Stomach (tissue), 4 donors: ENCODE measurements at regions not wholly inside any gene's neighbourhood (a gene's known extent, or its start where the extent isn't known, plus 50 kb on each side); places are given as distances from the start of the nearest gene placed in this dataset.

ENCODE experiments used
- EP300 ChIP-seq: sonication (generic); formaldehyde crosslinking; IDR thresholded peaks from one replicate; pipeline ENCODE4 v1.6.1; 2017; ENCODE audit warnings: antibody characterized with exemption
- POLR2A ChIP-seq, 4 donors: fragments of 450-650 bp; IDR thresholded peaks; one replicate each; pipeline ENCODE4 v1.6.1; 2016; ENCODE audit warnings: antibody characterized with exemption in 4 of 4, control low read depth in 2 of 4, mild to moderate bottlenecking in 1 of 4, moderate library complexity in 1 of 4
- POLR2AphosphoS5 ChIP-seq, 3 donors: sonication (generic); formaldehyde crosslinking; IDR thresholded peaks; one replicate each; pipeline ENCODE4 v1.6.1; 2016; ENCODE audit warnings: antibody characterized with exemption in 3 of 3
- TF ChIP-seq, protein P1 (sequence below), 7 experiments: fragments of 450-650 bp in 4 of 7; fragments of 200-600 bp in 3 of 7; sonication (generic) in 3 of 7; IDR thresholded peaks; one replicate each; pipeline ENCODE4 v1.5.1; 2016 to 2019; ENCODE audit warnings: antibody characterized with exemption in 7 of 7, control low read depth in 2 of 7, mild to moderate bottlenecking in 1 of 7

DNA sequence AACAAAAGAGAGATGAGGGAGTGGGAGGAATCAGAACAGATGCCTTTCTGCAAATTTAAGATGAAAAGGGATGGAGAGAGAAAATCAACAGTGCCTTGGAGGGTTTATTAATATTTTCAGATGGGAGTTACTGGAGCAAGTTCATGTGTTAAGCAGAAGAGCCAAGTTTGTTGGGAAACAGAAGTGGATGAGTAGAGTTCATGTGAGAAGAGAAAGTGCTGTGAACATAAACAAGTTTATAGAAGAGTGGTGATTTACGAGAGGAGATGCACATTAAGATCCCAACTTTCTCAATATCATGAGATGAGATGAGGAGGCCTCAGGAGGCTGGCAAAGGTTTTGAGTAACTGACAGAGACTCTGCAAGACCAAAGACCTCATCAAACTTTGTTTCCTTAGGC, 274.1 kb upstream of the HTR2A start:
- TF ChIP-seq POLR2AphosphoS5 (IDR thresholded peaks at IDR 0.05) (no peak), POLR2A (IDR thresholded peaks at IDR 0.05) (no peak), EP300 (no peak)
- TF ChIP-seq, protein P1, sequence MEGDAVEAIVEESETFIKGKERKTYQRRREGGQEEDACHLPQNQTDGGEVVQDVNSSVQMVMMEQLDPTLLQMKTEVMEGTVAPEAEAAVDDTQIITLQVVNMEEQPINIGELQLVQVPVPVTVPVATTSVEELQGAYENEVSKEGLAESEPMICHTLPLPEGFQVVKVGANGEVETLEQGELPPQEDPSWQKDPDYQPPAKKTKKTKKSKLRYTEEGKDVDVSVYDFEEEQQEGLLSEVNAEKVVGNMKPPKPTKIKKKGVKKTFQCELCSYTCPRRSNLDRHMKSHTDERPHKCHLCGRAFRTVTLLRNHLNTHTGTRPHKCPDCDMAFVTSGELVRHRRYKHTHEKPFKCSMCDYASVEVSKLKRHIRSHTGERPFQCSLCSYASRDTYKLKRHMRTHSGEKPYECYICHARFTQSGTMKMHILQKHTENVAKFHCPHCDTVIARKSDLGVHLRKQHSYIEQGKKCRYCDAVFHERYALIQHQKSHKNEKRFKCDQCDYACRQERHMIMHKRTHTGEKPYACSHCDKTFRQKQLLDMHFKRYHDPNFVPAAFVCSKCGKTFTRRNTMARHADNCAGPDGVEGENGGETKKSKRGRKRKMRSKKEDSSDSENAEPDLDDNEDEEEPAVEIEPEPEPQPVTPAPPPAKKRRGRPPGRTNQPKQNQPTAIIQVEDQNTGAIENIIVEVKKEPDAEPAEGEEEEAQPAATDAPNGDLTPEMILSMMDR (IDR thresholded peaks at IDR 0.05) = no peak
